ENCODE measurements at regions not wholly inside any gene's neighbourhood (a gene's known extent, or its start where the extent isn't known, plus 50 kb on each side); places are given as distances from the start of the nearest gene placed in this dataset.

- TF ChIP-seq CTCF (IDR thresholded peaks at IDR 0.05; ENCODE audit: low read depth, low read length) (no peak), POLR2A (IDR thresholded peaks at IDR 0.05; ENCODE audit: extremely low read depth, insufficient read length) (no peak)
These were observed 188.9 kb upstream of the P2RY1 start for GRCh38 chr3:152646004-152646403.

Measured in NB4 (cell line).